GM18909 (cell line): ENCODE measurements at regions not wholly inside any gene's neighbourhood (a gene's known extent, or its start where the extent isn't known, plus 50 kb on each side); places are given as distances from the start of the nearest gene placed in this dataset.
"Not testable (repeated sequence)": the region's sequence is repeated elsewhere in the genome, so short reads cannot be mapped to it uniquely, and the experiment has no call there.

ENCODE experiments used
- ATAC-seq: cut with Tn5 transposase; IDR thresholded peaks from one replicate; pipeline ENCODE4 v1.9.1; 2021; ENCODE audit warnings: mild to moderate bottlenecking; ENCODE audit not compliant: unreplicated experiment, poor library complexity

GRCh38 chr12:19623751-19624399 is 184.6 kb downstream of the AEBP2 start:
- ATAC-seq: no peak

DNA sequence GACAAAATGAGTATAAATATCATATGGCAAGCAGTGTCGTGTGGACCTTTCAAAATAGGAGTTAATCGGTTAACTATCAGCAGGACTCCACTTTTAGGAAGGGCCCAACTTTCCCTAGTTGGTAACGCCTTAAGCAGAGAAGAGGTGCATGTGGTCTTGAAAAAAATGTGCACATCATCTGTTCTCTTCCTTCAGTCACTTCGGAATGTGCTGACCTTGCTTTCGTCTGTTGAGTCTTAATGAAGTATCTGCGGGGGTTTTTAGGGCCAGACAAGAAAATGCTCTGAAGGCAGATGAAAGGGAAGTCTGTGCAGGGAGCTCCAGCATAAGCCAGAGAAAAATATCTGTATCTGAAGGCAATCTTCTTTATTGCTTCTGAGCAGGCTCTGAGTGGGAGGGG is 185.2 kb downstream of the AEBP2 start:
- ATAC-seq: no peak

DNA sequence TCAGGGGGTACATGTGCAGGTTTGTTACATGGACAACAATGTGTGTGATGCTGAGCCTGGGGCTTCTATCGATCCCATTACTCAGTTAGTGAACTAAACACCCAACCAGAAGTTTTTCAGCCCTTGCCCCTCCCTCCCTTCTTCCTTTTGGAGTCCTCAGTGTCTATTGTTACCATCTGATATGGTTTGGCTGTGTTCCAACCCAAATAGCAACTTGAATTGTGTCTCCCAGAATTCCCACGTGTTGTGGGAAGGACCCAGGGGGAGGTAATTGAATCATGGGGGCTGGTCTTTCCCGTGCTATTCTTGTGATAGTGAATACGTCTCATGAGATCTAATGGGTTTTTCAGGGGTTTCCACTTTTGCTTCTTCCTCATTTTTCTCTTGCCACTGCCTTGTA is 186.3 kb downstream of the AEBP2 start:
- not testable (repeated sequence) for ATAC-seq

DNA sequence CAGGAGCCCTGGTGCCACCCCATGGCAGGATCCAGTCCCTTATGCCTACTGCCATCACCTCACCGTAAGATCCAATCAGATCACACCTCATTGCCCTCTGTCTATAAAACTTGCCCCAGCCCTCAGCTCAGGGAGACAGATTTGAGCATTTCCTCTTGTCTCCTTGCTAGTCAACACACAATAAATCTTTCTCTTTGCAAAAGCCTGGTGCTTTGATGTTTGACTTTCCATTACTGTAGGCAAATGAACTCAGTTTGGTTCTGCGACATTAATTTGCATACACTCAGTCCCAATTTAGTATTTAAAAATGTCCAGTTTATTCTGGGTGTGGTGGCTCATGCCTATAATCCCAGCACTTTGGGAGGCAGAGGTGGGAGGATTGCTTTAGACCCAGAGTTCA is 188.4 kb downstream of the AEBP2 start:
- ATAC-seq: no peak

DNA sequence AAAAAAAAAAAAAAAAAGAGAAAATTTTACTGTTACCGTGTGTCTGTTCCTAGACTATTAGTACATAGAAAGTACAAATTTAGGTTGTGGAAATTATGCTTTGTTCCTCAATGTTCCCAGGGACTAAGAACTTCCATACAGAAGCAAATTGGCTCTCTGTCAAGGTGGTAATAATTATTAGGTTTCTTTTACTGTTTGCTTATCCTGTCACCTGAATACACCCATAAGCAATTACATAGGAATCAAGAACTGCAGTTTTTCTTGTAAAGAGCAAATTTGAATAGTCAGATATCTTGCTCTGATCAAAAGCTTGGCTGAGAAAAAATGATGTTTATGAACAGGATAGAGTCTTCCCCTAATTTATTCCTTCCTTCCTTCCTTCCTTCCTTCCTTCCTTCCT is 191.2 kb downstream of the AEBP2 start:
- no peak for ATAC-seq

DNA sequence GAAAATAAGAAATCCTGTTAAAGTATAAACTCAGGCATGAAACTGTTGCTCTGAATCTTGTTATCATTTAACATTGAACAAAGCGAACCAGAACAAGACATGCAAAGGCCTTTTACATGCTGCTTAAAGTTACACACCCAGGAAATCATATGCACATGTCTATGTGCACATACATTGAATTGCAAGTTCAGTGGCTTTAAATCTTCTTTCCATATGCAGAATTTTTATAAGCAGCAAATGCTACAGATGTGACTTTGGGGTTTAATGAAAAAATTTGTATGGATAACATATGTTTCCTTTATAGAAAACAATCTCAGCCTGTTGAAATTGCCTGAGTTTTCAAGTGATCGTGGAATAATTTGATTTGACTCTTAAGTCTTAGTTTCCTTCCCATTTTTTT is 193.9 kb downstream of the AEBP2 start:
- no peak for ATAC-seq

- ATAC-seq: no peak
Measured at GRCh38 chr12:19633641-19634040, 194.3 kb downstream of the AEBP2 start.

DNA sequence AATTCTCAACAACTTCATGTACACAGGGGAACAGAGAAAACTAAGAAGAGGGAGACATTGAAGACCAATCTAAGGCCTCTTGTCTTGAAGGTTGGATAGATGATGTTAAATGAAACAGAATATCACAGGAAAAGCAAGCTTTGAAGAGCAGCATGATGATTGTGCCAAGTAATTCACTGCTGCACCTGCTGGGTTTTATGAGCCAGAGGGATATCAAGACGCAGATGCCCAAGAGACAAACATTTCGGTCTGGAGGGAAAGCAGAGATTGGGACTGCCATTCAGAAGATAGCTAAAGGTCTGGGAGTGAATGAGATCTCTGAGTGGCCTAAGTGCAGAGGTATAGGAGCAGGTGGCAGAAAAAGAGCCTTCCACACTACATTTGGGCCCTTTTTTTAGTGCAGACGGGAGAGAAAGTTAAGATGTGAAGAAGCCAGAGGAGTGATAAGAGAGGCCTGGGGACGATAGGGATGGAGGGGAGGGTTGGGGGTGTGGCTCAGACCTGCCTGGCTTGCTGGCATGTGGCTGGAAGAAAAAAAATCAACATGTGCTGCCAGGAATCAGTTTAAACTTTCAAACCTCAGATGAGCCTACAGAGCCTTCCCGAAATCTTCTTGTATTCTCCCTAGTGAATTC is 200.6 kb downstream of the AEBP2 start:
- no peak for ATAC-seq

GRCh38 chr12:19641235-19642080 is 202.2 kb downstream of the AEBP2 start:
- ATAC-seq: no peak

- ATAC-seq: no peak
Measured at GRCh38 chr12:19642345-19642744, 203.1 kb downstream of the AEBP2 start.

GRCh38 chr12:19643635-19644034 is 204.3 kb downstream of the AEBP2 start:
- no peak for ATAC-seq

GRCh38 chr12:19644571-19644970 is 205.3 kb downstream of the AEBP2 start:
- ATAC-seq: no peak

GRCh38 chr12:19645823-19646222 is 206.5 kb downstream of the AEBP2 start:
- ATAC-seq: no peak

- no peak for ATAC-seq
Measured at GRCh38 chr12:19646599-19646998, 207.3 kb downstream of the AEBP2 start.

DNA sequence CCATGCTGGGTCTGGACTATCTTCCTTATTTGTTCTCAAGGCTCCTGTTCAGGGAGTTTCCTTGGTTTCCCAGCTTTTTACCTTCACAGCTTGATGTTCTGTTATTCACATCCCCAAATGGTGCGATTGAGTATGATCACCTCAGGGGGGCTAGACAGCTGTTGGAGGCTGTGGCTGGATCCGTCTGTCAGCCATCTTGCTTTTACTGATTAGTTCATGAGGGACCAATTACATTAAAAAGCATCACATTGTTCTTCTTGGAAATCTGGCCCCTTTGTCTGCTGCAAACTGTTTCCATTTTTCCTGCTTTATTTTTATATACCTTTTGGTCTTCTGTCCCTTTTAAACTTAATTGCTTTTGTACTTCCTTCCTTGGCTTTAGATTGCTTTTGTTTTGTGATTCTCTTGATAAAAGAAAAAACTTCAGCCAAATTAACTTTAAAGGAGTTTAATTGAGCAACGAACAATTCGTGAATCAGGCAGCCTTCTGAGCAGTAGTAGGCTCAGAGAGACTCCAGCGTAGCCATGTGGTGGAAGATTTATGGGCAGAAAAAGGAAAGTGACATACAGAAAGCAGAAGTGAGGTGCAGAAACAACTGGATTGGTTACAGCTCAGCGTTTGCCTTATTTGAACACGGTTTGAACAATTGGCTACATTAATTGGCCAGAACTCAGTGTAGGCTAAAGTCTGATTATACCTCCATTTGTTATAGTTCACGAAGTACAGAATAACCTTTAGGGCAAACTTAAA is 208.7 kb downstream of the AEBP2 start:
- ATAC-seq: no peak

- ATAC-seq: no peak
Measured at GRCh38 chr12:19648591-19648990, 209.3 kb downstream of the AEBP2 start.

DNA sequence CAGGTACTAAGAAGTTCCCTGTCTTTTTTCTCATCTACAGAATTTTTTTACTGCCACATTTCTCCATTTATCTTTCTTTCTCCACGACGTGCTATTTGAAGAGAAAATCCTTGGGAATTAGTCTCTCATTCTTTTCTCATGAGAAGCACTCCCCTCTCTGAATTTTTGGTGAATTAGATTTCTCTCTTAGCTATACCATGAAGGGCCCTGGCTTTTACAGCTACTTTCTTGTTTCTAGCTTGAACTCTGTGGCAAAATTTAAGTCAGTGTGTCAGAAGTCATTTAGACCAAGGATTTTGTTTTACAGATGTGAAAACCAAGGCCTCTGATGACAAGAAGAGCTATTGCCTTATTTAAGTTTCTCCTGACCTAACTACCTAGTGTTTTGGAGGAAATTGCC is 213.1 kb downstream of the AEBP2 start:
- no peak for ATAC-seq

DNA sequence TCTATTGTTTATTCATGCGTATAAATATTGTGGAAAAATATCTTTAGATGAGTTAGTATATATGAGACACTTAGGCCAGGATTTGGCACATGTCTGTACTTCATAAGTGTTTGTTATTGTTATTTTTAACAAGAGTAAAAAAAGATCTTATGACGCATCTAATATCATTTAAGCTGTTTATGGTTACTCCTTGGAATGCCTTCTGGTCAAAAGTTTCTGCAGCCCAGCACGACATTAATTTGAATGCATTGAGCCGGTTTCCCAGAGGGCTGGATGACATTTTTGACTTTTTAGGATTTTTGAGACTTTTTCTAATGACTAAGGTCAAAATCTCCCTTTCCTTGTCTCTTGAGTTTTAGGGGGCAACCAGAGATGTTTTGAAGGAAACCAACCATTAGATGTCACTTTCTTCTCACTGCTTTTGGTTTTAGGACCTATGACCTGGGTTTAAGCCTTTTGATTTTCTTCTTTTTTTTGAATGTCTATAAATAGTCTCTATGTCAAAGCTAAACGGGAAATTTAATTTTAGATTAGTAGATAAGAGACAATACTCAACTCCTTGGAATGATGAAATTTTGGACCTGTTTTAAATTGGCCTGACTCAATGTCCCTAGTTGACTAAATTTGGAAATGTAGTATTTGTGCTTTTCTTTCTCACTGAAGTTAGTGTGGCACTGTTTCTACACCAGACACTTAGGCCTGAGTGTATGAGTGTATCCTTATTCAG is 215.5 kb downstream of the AEBP2 start:
- no peak for ATAC-seq

- no peak for ATAC-seq
Measured at GRCh38 chr12:19657118-19657731, 217.9 kb downstream of the AEBP2 start.

GRCh38 chr12:19657732-19658130 is 218.4 kb downstream of the AEBP2 start:
- no peak for ATAC-seq
